Gastroesophageal sphincter (tissue), 3 donors: ENCODE measurements at regions not wholly inside any gene's neighbourhood (a gene's known extent, or its start where the extent isn't known, plus 50 kb on each side); places are given as distances from the start of the nearest gene placed in this dataset.

Experiments
- CTCF ChIP-seq, 4 experiments: fragments of 200-600 bp in 2 of 4; fragments of 450-650 bp in 2 of 4; sonication (generic) in 1 of 4; IDR thresholded peaks; one replicate each; pipeline ENCODE4 v1.5.1; 2017 to 2019; ENCODE audit warnings: antibody characterized with exemption in 4 of 4, mild to moderate bottlenecking in 2 of 4, moderate library complexity in 2 of 4
- EP300 ChIP-seq: sonication (generic); formaldehyde crosslinking; IDR thresholded peaks from one replicate; pipeline ENCODE4 v1.6.1; 2017; ENCODE audit warnings: antibody characterized with exemption, mild to moderate bottlenecking
- POLR2A ChIP-seq, 2 donors: fragments of 450-650 bp; IDR thresholded peaks; one replicate each; pipeline ENCODE4 v1.6.1; 2017; ENCODE audit warnings: antibody characterized with exemption in 2 of 2, mild to moderate bottlenecking in 2 of 2, moderate library complexity in 1 of 2
- POLR2AphosphoS5 ChIP-seq: sonication (generic); formaldehyde crosslinking; IDR thresholded peaks from one replicate; pipeline ENCODE4 v1.6.1; 2017; ENCODE audit warnings: antibody characterized with exemption

GRCh38 chr5:128706269-128706668 lies 168.2 kb upstream of the FBN2 start:
- TF ChIP-seq EP300, result no peak
- no peak for TF ChIP-seq POLR2A (IDR thresholded peaks at IDR 0.05)
- no peak for TF ChIP-seq CTCF (IDR thresholded peaks at IDR 0.05)
- TF ChIP-seq POLR2AphosphoS5, result no peak
